ENCODE measurements at regions not wholly inside any gene's neighbourhood (a gene's known extent, or its start where the extent isn't known, plus 50 kb on each side); places are given as distances from the start of the nearest gene placed in this dataset.

DNA sequence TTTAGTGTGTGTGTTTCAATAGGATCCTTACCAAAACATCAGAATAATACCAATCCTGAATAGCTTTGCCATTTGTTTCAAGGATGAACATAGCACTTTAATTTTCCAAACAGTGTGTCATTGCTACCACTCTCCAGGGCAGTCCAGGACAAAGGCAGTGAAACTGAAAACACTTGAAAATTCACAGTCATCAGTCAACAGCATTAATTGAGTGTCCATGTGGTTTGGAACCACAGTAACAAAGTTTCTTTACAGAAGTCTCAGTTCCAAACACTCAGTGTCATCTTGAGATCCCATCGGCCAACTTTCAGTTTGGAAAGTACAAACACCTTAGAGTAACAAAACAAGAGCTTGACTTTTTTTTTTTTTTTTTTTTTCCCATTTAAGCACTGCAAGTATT, 228.4 kb upstream of the SOX5 start:
- TF ChIP-seq, protein P1, sequence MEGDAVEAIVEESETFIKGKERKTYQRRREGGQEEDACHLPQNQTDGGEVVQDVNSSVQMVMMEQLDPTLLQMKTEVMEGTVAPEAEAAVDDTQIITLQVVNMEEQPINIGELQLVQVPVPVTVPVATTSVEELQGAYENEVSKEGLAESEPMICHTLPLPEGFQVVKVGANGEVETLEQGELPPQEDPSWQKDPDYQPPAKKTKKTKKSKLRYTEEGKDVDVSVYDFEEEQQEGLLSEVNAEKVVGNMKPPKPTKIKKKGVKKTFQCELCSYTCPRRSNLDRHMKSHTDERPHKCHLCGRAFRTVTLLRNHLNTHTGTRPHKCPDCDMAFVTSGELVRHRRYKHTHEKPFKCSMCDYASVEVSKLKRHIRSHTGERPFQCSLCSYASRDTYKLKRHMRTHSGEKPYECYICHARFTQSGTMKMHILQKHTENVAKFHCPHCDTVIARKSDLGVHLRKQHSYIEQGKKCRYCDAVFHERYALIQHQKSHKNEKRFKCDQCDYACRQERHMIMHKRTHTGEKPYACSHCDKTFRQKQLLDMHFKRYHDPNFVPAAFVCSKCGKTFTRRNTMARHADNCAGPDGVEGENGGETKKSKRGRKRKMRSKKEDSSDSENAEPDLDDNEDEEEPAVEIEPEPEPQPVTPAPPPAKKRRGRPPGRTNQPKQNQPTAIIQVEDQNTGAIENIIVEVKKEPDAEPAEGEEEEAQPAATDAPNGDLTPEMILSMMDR (IDR thresholded peaks at IDR 0.05; ENCODE audit: low read depth, low read length), result no peak
- no peak for TF ChIP-seq EZH2phosphoT487 (IDR thresholded peaks at IDR 0.05; ENCODE audit: low read depth)

All from OCI-LY3 (cell line).